OCI-LY1 (cell line): ENCODE measurements at regions not wholly inside any gene's neighbourhood (a gene's known extent, or its start where the extent isn't known, plus 50 kb on each side); places are given as distances from the start of the nearest gene placed in this dataset.

Experiments
- H2AFZ ChIP-seq: fragments of 200-600 bp; sonication (generic), shearing (Covaris generic); 2 replicates; pipeline ENCODE4 v1.6.0; 2014; ENCODE audit warnings: antibody characterized with exemption, mild to moderate bottlenecking, low read length
- H3F3A ChIP-seq: fragments of 200-600 bp; sonication (generic), shearing (Covaris generic); 2 replicates; pipeline ENCODE4 v1.6.0; 2014; ENCODE audit warnings: mild to moderate bottlenecking, antibody characterized with exemption, low read length, moderate library complexity; ENCODE audit not compliant: insufficient read depth
- H3K27ac ChIP-seq: fragments of 200-600 bp; sonication (generic); 2 replicates; pipeline ENCODE4 v1.5.1; 2014; ENCODE audit warnings: low read length, mixed run types, mild to moderate bottlenecking, low read depth; ENCODE audit not compliant: poor library complexity, severe bottlenecking
- H3K27me3 ChIP-seq: fragments of 200-600 bp; sonication (generic); 2 replicates; pipeline ENCODE4 v1.6.0; 2014; ENCODE audit warnings: antibody characterized with exemption, mild to moderate bottlenecking, low read length, moderate library complexity; ENCODE audit not compliant: insufficient read depth
- H3K36me3 ChIP-seq: fragments of 200-600 bp; sonication (generic); 2 replicates; pipeline ENCODE4 v1.6.1; 2014; ENCODE audit warnings: mild to moderate bottlenecking, antibody characterized with exemption, low read length, moderate library complexity, mixed read lengths; ENCODE audit not compliant: insufficient read depth
- H3K4me1 ChIP-seq: fragments of 200-600 bp; sonication (generic); 2 replicates; pipeline ENCODE4 v1.5.1; 2014; ENCODE audit warnings: mild to moderate bottlenecking, low read length, moderate library complexity; ENCODE audit not compliant: insufficient read depth, severe bottlenecking
- H3K4me2 ChIP-seq: fragments of 200-600 bp; sonication (generic), shearing (Covaris generic); 2 replicates; pipeline ENCODE4 v1.6.1; 2014; ENCODE audit warnings: low read length
- H3K4me3 ChIP-seq: fragments of 200-600 bp; sonication (generic); 2 replicates; pipeline ENCODE4 v1.5.1; 2014; ENCODE audit warnings: low read length, low read depth, mild to moderate bottlenecking, mixed read lengths; ENCODE audit not compliant: poor library complexity, severe bottlenecking
- H3K79me2 ChIP-seq: fragments of 200-600 bp; shearing (Covaris generic); 2 replicates; pipeline ENCODE4 v1.6.1; 2016; ENCODE audit warnings: mixed run types, low read length, mixed read lengths; ENCODE audit not compliant: insufficient read depth
- H3K9ac ChIP-seq: fragments of 200-600 bp; sonication (generic), shearing (Covaris generic); 2 replicates; pipeline ENCODE4 v1.6.1; 2014; ENCODE audit warnings: mild to moderate bottlenecking, low read length, mixed read lengths
- H3K9me2 ChIP-seq: fragments of 200-600 bp; sonication (generic), shearing (Covaris generic); 2 replicates; pipeline ENCODE4 v1.6.1; 2014; ENCODE audit warnings: low read depth, mild to moderate bottlenecking, low read length, mixed read lengths
- H3K9me3 ChIP-seq: fragments of 200-600 bp; shearing (Covaris generic); 2 replicates; pipeline ENCODE4 v1.6.1; 2014; ENCODE audit warnings: low read length, mixed read lengths
- H4K20me1 ChIP-seq: fragments of 200-600 bp; sonication (generic), shearing (Covaris generic); 2 replicates; pipeline ENCODE4 v1.6.0; 2016; ENCODE audit warnings: mild to moderate bottlenecking, low read length; ENCODE audit not compliant: insufficient read depth
- EZH2 ChIP-seq: fragments of 200-600 bp; sonication (generic), shearing (Covaris generic); IDR thresholded peaks from 2 replicates; pipeline ENCODE4 v1.8.0; 2017; ENCODE audit warnings: borderline replicate concordance, mixed run types, mild to moderate bottlenecking, antibody characterized with exemption, low read length, moderate library complexity, mixed read lengths
- TF ChIP-seq, protein P1 (sequence below): fragments of 200-600 bp; sonication (generic), shearing (Covaris generic); IDR thresholded peaks from 2 replicates; pipeline ENCODE4 v1.5.1; 2017; ENCODE audit warnings: mild to moderate bottlenecking, antibody characterized with exemption, low read length, moderate library complexity, mixed read lengths

DNA sequence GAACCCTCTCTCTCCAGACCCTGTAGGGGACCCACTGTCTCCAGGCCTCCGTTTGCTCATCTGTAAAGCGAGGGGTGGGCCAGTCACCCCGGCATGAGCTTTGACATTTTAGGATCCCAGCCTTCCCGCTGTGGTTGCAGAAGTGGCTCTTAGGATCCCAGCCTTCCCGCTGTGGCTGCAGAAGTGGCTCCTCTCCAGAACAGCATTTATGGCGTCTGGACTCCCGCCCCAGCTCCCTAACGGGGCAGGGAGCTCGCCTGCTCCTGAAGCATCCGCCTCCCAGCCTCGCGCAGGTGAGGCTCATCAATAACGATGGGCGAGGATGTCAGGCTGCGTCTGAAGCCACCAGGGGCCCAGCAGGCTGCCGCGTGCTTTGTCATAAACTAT, 222.3 kb upstream of the TNRC6C start:
- Histone ChIP-seq H3K27ac (no peak overlapping the region), H3K4me1 (no peaks in the 10 kb centered on the region), H3F3A (no peaks in the 10 kb centered on the region), H3K9ac (no peak overlapping the region), H3K36me3 (no peaks in the 10 kb centered on the region), H3K27me3 (no peaks in the 10 kb centered on the region; the same call in 1 of the 2 replicates), H4K20me1 (no peaks in the 10 kb centered on the region), H3K4me2 (no peak overlapping the region), H3K9me3 (no peaks in the 10 kb centered on the region), H3K79me2 (no peaks in the 10 kb centered on the region), H2AFZ (no peak overlapping the region), H3K4me3 (no peak overlapping the region), H3K9me2 (no peaks in the 10 kb centered on the region)
- TF ChIP-seq EZH2, result no peak
- TF ChIP-seq, protein P1, sequence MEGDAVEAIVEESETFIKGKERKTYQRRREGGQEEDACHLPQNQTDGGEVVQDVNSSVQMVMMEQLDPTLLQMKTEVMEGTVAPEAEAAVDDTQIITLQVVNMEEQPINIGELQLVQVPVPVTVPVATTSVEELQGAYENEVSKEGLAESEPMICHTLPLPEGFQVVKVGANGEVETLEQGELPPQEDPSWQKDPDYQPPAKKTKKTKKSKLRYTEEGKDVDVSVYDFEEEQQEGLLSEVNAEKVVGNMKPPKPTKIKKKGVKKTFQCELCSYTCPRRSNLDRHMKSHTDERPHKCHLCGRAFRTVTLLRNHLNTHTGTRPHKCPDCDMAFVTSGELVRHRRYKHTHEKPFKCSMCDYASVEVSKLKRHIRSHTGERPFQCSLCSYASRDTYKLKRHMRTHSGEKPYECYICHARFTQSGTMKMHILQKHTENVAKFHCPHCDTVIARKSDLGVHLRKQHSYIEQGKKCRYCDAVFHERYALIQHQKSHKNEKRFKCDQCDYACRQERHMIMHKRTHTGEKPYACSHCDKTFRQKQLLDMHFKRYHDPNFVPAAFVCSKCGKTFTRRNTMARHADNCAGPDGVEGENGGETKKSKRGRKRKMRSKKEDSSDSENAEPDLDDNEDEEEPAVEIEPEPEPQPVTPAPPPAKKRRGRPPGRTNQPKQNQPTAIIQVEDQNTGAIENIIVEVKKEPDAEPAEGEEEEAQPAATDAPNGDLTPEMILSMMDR, result no peak

DNA sequence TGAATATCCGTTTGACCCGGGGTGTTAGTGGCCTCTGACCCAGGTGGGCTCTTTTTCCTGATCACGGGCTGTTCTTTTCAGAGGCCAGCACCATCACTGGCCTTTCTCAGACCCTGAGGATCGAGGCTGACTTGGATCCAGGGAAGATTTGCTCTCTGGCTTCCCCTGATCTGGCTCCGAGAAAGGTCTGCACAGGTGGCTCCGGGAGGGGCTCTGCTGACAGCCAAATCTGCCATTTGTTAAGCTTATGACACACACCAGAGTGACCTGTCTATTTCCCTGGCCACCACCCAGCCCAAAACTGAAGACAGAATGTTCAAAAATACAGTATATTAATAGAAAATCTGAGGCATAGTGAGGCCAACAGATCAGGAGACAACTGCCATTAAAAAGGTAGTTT, 221.8 kb upstream of the TNRC6C start:
- Histone ChIP-seq H3K79me2 (no peaks in the 10 kb centered on the region), H3K4me1 (no peaks in the 10 kb centered on the region), H3F3A (no peaks in the 10 kb centered on the region), H3K9me2 (no peaks in the 10 kb centered on the region), H3K4me3 (no peak overlapping the region), H3K27ac (no peak overlapping the region), H3K9ac (no peak overlapping the region), H3K4me2 (no peak overlapping the region), H2AFZ (no peak overlapping the region), H3K36me3 (no peaks in the 10 kb centered on the region), H3K9me3 (no peaks in the 10 kb centered on the region), H3K27me3 (no peaks in the 10 kb centered on the region; the same call in 1 of the 2 replicates), H4K20me1 (no peaks in the 10 kb centered on the region)
- TF ChIP-seq EZH2, result no peak
- TF ChIP-seq, protein P1, result no peak

DNA sequence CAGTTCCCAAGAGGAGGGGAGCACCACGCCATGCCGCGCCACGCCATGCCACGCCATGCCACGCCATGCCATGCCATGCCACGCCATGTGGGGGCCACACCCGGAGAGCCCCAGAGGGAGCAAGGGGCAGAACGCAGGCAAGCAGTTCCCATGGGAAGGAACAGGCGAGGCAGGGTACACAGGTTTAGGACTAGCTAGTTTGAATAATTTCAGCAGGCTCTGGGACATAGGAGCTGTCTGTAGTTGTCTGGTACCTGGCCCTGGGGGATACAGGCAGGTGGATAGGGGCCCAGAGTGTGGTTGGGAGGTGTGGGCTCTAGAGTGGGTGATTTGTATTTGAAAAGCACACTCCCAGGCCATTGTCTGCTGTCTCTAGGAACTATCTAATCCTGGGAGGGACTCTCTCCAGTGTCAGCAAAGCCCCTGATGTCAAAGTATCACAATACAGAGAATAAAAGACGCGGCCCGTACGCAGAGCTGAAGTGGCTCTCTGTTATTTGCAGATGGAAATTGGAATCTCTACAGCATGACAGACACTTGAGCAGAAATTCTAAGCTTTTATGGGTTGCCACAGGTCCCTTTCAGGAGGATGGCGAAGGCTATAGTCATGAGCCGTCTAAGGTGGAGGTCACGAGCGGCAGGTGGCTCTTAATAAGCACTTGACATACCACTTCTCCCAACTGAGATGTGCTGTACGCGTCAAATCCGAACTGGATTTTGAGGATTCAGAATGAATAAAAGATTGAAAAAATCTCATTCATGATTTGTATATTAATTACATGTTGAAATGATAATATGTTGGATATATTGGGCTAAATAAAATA, 220.8 kb upstream of the TNRC6C start:
- Histone ChIP-seq H3K4me1 (no peaks in the 10 kb centered on the region), H2AFZ (no peak overlapping the region), H3K27me3 (no peaks in the 10 kb centered on the region; the same call in 1 of the 2 replicates), H3K9ac (no peak overlapping the region), H3K9me2 (no peaks in the 10 kb centered on the region), H3F3A (no peaks in the 10 kb centered on the region), H3K79me2 (no peaks in the 10 kb centered on the region), H3K9me3 (no peaks in the 10 kb centered on the region), H3K27ac (no peak overlapping the region), H3K4me3 (no peak overlapping the region), H4K20me1 (no peaks in the 10 kb centered on the region), H3K4me2 (no peak overlapping the region), H3K36me3 (no peaks in the 10 kb centered on the region)
- no peak for TF ChIP-seq EZH2
- TF ChIP-seq, protein P1, result no peak
